ENCODE measurements at regions not wholly inside any gene's neighbourhood (a gene's known extent, or its start where the extent isn't known, plus 50 kb on each side); places are given as distances from the start of the nearest gene placed in this dataset.

DNA sequence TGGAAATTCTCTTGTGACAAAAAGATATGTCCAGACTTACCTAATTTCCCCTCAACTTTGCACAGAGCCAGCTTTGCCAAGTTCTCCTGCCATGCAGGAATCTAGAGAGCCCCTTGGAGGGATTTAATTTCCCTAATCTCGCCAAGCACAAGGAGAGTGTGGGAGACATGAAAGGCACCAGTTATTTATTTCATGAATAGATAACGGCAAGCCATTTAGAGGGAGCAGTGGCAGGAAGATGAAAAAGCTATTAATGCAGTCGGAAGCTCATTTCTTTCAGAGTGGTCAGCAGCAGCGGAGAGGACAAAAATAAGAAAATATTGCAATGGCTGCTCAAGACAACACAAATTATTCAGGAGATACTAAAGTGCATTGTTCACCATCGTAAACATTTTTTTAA lies 150.9 kb upstream of the WSCD2 start:
- H3K27ac Mint-ChIP-seq (ENCODE audit: unreplicated experiment) = no peak overlapping the region
- no peaks in the 10 kb centered on the region for H3K4me1 Mint-ChIP-seq (ENCODE audit: unreplicated experiment)
- TF ChIP-seq, protein P1, sequence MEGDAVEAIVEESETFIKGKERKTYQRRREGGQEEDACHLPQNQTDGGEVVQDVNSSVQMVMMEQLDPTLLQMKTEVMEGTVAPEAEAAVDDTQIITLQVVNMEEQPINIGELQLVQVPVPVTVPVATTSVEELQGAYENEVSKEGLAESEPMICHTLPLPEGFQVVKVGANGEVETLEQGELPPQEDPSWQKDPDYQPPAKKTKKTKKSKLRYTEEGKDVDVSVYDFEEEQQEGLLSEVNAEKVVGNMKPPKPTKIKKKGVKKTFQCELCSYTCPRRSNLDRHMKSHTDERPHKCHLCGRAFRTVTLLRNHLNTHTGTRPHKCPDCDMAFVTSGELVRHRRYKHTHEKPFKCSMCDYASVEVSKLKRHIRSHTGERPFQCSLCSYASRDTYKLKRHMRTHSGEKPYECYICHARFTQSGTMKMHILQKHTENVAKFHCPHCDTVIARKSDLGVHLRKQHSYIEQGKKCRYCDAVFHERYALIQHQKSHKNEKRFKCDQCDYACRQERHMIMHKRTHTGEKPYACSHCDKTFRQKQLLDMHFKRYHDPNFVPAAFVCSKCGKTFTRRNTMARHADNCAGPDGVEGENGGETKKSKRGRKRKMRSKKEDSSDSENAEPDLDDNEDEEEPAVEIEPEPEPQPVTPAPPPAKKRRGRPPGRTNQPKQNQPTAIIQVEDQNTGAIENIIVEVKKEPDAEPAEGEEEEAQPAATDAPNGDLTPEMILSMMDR (IDR thresholded peaks at IDR 0.05; ENCODE audit: unreplicated experiment) = no peak
- no peaks in the 10 kb centered on the region for H3K27me3 Mint-ChIP-seq (ENCODE audit: unreplicated experiment)
- no peaks in the 10 kb centered on the region for H3K36me3 Mint-ChIP-seq (ENCODE audit: low read depth, unreplicated experiment)
- DNase-seq (ENCODE audit: low spot score) = no peak
- no peaks in the 10 kb centered on the region for H3K9me3 Mint-ChIP-seq (ENCODE audit: unreplicated experiment)
- H3K4me3 Mint-ChIP-seq (ENCODE audit: unreplicated experiment) = no peak overlapping the region

DNA sequence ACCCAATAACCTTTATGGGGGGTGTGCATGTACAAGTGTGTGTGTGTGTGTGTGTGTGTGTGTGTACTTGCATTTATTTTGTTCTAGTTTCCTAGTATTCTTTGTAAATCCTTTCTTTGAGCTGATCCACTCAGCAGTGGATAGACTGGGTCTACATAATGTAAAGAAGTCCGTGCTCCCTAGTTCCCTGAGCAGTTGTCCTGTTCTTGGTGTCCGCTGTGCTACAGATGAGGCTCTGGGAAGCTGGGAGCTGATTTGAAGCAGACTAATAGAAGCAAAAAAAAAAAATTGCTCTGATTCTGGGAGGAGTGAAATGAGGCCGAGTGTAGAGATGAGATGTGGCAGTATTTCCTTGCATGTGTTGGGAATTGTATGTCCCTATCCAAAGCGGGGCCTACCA lies 150.4 kb upstream of the WSCD2 start:
- Mint-ChIP-seq H3K27ac (ENCODE audit: unreplicated experiment) (no peak overlapping the region), H3K27me3 (ENCODE audit: unreplicated experiment) (no peaks in the 10 kb centered on the region), H3K9me3 (ENCODE audit: unreplicated experiment) (no peaks in the 10 kb centered on the region), H3K4me1 (ENCODE audit: unreplicated experiment) (no peaks in the 10 kb centered on the region), H3K36me3 (ENCODE audit: low read depth, unreplicated experiment) (no peaks in the 10 kb centered on the region), H3K4me3 (ENCODE audit: unreplicated experiment) (no peak overlapping the region)
- TF ChIP-seq, protein P1 (IDR thresholded peaks at IDR 0.05; ENCODE audit: unreplicated experiment) = no peak
- no peak for DNase-seq (ENCODE audit: low spot score)

DNA sequence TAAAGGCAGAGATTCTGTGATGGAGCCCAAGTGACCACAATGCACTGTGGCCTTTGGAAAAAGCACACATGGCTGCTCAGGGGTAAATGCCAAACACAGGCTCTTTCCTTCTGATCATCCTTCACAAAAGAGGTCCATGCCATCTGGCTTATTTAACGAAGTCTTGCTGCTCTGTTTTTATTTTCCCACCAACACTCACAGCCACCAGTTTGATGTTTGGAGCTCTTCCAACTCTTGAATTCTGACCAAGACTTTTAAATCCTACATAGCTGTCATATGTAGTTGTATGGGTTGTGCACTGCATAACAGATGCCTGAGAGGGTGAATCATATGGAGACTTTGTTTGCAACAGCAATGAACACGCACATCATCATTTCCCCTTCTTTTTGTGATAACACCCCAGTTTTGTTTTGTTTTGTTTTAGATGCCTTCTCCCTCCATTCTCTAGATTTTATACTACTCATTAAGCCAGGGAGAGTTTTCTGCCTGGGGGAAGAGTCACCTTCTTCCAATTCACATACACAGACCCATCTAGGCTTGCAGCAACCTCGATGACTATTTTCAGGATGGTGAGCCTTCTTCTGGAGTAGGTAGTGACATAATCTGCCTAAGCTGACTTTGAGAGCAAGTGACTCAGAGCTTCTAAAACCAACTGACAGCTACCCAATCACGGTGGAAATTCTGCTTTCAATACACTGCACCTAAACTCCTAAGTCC lies 145.2 kb upstream of the WSCD2 start:
- Mint-ChIP-seq H3K9me3 (ENCODE audit: unreplicated experiment) (no peaks in the 10 kb centered on the region), H3K36me3 (ENCODE audit: low read depth, unreplicated experiment) (no peaks in the 10 kb centered on the region), H3K4me3 (ENCODE audit: unreplicated experiment) (no peak overlapping the region), H3K27ac (ENCODE audit: unreplicated experiment) (no peak overlapping the region), H3K4me1 (ENCODE audit: unreplicated experiment) (no peaks in the 10 kb centered on the region), H3K27me3 (ENCODE audit: unreplicated experiment) (peaks cover 2% of the 10 kb centered on the region)
- TF ChIP-seq, protein P1 (IDR thresholded peaks at IDR 0.05; ENCODE audit: unreplicated experiment) = no peak
- DNase-seq (ENCODE audit: low spot score) = no peak

DNA sequence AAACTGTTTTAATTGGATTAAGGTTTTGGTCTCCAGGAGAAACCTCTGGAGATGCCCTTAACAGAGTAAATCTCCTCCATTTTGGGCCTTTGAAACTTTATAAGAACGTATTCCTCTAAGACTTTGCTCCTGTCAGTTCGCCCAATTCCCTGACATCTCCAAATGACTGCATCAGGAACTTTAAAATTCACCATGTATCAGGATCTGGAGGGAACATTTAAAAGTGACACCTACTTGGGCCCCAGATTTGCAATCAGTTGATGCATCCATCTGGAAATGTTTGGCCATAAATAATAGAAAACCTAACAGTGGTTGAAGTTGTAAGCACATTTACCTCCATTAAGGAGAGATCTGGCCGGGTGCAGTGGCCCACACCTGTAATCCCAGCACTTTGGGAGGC lies 144.1 kb upstream of the WSCD2 start:
- TF ChIP-seq, protein P1 (IDR thresholded peaks at IDR 0.05; ENCODE audit: unreplicated experiment) = no peak
- no peak for DNase-seq (ENCODE audit: low spot score)
- Mint-ChIP-seq H3K27me3 (ENCODE audit: unreplicated experiment) (peaks cover 2% of the 10 kb centered on the region), H3K36me3 (ENCODE audit: low read depth, unreplicated experiment) (no peaks in the 10 kb centered on the region), H3K4me1 (ENCODE audit: unreplicated experiment) (peaks cover 6% of the 10 kb centered on the region), H3K9me3 (ENCODE audit: unreplicated experiment) (no peaks in the 10 kb centered on the region), H3K27ac (ENCODE audit: unreplicated experiment) (no peak overlapping the region), H3K4me3 (ENCODE audit: unreplicated experiment) (no peak overlapping the region)

DNA sequence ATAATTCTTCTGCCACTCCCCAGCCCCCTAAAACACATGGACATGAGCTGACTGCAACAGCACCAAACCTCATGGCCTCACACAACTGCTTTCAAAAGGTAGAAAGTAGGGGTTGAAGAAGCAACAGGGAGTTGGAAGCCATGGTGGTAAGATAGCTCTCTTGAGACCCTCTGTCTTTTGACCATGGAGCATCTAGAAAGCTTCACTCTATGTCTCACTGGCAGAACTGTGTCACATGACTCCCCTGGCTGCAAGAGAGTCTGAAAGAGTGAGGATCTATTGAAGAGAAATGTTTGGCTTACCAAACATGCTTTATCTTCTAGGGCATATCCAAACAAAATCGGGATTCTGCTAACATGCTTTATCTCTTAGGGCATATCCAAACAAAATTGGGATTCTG lies 142.9 kb upstream of the WSCD2 start:
- peaks cover 2% of the 10 kb centered on the region for H3K27me3 Mint-ChIP-seq (ENCODE audit: unreplicated experiment)
- peaks cover 11% of the 10 kb centered on the region for H3K4me1 Mint-ChIP-seq (ENCODE audit: unreplicated experiment)
- TF ChIP-seq, protein P1 (IDR thresholded peaks at IDR 0.05; ENCODE audit: unreplicated experiment) = no peak
- no peak for DNase-seq (ENCODE audit: low spot score)
- no peaks in the 10 kb centered on the region for H3K36me3 Mint-ChIP-seq (ENCODE audit: low read depth, unreplicated experiment)
- no peaks in the 10 kb centered on the region for H3K9me3 Mint-ChIP-seq (ENCODE audit: unreplicated experiment)
- no peak overlapping the region for H3K27ac Mint-ChIP-seq (ENCODE audit: unreplicated experiment)
- H3K4me3 Mint-ChIP-seq (ENCODE audit: unreplicated experiment) = no peak overlapping the region

All from endothelial cell (in vitro differentiated cells).